Effector memory CD4-positive, alpha-beta T cell (primary cell): ENCODE measurements at regions not wholly inside any gene's neighbourhood (a gene's known extent, or its start where the extent isn't known, plus 50 kb on each side); places are given as distances from the start of the nearest gene placed in this dataset.

Experiments
- DNase-seq, 3 donors: peaks; one replicate each; pipeline ENCODE4 v3.0.0-alpha.2; 2020
- H3K27ac ChIP-seq: 2 replicates; pipeline ENCODE4 v1.7.0; 2013; ENCODE audit warnings: mild to moderate bottlenecking, low read length, moderate library complexity; ENCODE audit not compliant: insufficient read depth, poor library complexity, severe bottlenecking
- H3K27me3 ChIP-seq: replicated peaks from 2 replicates; pipeline ENCODE4 v1.7.0; 2013; ENCODE audit warnings: mild to moderate bottlenecking, low read length; ENCODE audit not compliant: insufficient read depth, control insufficient read depth, poor library complexity, severe bottlenecking
- H3K36me3 ChIP-seq: 2 replicates; pipeline ENCODE4 v1.7.0; 2013; ENCODE audit warnings: mild to moderate bottlenecking, low read length, moderate library complexity; ENCODE audit not compliant: control insufficient read depth, insufficient read depth
- H3K4me1 ChIP-seq: 2 replicates; pipeline ENCODE4 v1.7.0; 2013; ENCODE audit warnings: low read length, mild to moderate bottlenecking; ENCODE audit not compliant: control insufficient read depth, insufficient read depth, poor library complexity, severe bottlenecking
- H3K4me3 ChIP-seq: 2 replicates; pipeline ENCODE4 v1.7.0; 2013; ENCODE audit warnings: low read length, low read depth, mild to moderate bottlenecking; ENCODE audit not compliant: insufficient read depth, poor library complexity, severe bottlenecking
- H3K9me3 ChIP-seq: 2 replicates; pipeline ENCODE4 v1.7.0; 2013; ENCODE audit warnings: mild to moderate bottlenecking, low read length, moderate library complexity; ENCODE audit not compliant: control insufficient read depth

DNA sequence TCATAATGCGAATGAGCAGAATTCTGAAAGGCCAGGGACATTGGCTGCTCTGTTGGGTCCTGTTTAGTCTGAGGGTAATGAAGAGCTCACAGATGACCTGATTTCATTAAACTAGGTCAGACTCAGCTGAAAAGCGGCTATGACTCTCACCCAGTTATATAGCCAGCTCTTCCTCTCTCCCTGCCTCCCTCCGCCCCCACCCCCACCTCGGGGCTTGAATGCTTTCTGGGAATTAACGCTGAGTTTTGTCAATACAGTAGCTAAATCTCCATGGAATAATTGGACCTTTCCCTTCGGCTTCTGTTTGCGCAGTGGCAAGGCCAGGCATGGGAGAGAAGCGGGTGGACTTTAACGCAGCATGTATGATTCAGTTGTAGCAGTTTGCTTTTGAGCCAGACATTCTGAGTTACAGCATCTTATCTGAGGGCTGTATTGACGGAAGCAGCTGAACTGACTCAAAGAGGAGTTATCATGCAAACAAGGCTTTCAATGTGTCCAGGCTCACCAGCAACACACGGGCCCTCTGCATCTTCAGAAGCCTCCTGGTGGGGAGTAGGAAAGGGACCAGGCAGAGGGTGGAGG lies 110.6 kb downstream of the MYCN start:
- DNase-seq: no peak
- no peaks in the 10 kb centered on the region for H3K27me3 ChIP-seq
- no peak overlapping the region for H3K4me3 ChIP-seq
- no peaks in the 10 kb centered on the region for H3K4me1 ChIP-seq
- H3K36me3 ChIP-seq: no peaks in the 10 kb centered on the region
- H3K27ac ChIP-seq: no peak overlapping the region
- no peaks in the 10 kb centered on the region for H3K9me3 ChIP-seq

GRCh38 chr2:16050261-16050907 lies 110.0 kb downstream of the MYCN start:
- no peak overlapping the region for H3K4me3 ChIP-seq
- H3K36me3 ChIP-seq: no peaks in the 10 kb centered on the region
- no peaks in the 10 kb centered on the region for H3K27me3 ChIP-seq
- DNase-seq: no peak
- no peak overlapping the region for H3K27ac ChIP-seq
- H3K4me1 ChIP-seq: no peaks in the 10 kb centered on the region
- H3K9me3 ChIP-seq: no peaks in the 10 kb centered on the region

DNA sequence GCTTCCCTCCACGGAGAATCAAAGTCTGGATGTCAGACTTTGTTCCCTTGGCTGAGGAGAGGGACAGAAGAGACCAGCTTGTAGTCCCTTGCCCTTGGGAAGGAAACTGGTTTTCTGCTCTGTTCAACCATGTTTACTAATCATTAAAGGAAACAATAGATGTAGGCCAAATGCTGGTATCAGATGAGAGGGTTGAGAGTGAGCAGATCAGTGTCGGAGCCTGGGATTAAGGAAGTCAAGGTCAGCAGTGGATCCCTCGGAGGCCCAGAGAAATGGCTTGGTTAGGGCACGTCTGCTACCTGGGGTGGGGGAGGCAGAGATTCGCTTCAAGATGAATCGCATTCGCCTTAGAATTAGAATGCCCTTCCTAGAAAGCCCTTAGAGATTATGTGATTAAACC lies 109.1 kb downstream of the MYCN start:
- Histone ChIP-seq H3K4me1 (no peaks in the 10 kb centered on the region), H3K9me3 (no peaks in the 10 kb centered on the region), H3K27ac (no peak overlapping the region), H3K4me3 (no peak overlapping the region), H3K27me3 (no peaks in the 10 kb centered on the region), H3K36me3 (no peaks in the 10 kb centered on the region)
- no peak for DNase-seq

DNA sequence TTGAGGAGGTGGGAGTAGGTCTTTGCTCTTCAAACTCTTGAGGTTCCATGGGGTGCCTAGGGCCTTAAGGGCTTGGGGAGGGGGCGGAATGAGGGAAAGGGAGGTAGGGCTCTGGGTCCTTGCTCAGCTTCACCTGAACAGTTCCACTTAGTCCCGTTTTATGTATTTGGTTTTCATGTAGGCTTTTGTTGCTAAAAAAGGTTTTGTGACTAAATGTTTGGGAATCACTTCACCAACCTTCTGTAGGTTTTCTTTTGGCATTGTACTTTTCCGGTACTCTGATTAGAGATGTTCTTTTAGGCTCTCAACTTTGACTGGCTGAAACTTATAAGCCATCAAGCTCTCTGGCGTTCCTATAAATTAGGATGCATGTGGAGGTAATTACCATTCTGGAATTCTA lies 108.1 kb downstream of the MYCN start:
- H3K4me3 ChIP-seq: no peak overlapping the region
- H3K9me3 ChIP-seq: no peaks in the 10 kb centered on the region
- H3K27ac ChIP-seq: no peak overlapping the region

DNA sequence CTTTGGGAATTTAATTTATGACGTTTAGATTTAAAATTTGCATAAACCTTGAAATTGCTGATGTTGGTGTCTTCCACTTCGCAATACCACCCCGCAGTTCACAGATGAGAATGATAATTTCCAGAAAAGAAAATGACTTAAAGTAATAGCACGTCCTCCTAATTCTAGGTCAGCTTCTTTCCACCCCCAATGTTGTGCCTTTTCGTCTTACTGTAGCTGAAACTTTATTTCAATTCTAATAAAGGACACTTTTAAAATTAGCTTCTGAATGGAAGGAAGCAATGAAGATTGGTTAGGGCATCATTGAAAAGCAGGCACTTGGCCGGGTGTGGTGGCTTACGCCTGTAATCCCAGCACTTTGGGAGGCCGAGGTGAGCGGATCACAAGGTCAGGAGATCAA lies 107.4 kb downstream of the MYCN start:
- Histone ChIP-seq H3K27me3 (no peaks in the 10 kb centered on the region), H3K4me3 (no peak overlapping the region), H3K27ac (no peak overlapping the region), H3K36me3 (no peaks in the 10 kb centered on the region), H3K4me1 (no peaks in the 10 kb centered on the region), H3K9me3 (no peaks in the 10 kb centered on the region)
- no peak for DNase-seq

More for the DNA sequence above, 108.1 kb downstream of the MYCN start:
- DNase-seq: no peak
- Histone ChIP-seq H3K36me3 (no peaks in the 10 kb centered on the region), H3K4me1 (no peaks in the 10 kb centered on the region), H3K27me3 (no peaks in the 10 kb centered on the region)

GRCh38 chr2:16046649-16047048 lies 106.3 kb downstream of the MYCN start:
- H3K27ac ChIP-seq: no peak overlapping the region
- no peaks in the 10 kb centered on the region for H3K4me1 ChIP-seq
- H3K4me3 ChIP-seq: no peak overlapping the region
- H3K9me3 ChIP-seq: no peaks in the 10 kb centered on the region
- DNase-seq: no peak
- no peaks in the 10 kb centered on the region for H3K27me3 ChIP-seq
- no peaks in the 10 kb centered on the region for H3K36me3 ChIP-seq

DNA sequence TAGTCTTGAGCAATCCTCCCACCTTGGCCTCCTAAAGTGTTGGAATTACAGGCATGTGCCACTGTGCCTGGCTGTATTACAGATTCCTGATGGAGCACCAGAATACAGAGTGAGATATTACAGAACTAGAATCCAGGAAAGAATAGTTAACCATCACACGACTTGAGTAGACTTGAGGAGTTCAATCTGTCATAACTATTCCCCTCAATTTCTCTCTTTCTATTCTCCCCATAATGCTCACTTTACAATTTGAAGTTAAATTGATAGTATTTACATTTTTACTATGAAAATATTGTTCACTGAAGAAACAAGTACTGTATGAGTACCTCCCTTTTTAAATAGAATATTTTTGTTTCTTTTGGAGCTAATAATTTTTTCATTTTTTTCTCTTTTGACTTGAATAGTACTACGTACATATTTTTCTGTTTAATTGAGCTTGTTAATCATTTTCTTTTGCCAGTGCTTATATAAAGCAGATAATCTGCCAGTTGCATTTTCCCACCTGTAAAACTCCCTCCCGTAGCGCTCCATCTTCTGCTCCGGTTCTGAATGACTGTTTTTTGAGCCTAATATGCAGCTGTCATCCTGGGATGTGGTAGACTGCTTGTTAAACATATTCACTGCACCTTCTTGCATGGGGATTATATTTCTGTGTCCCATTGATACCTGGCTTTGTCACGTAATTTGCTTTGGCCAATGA lies 105.5 kb downstream of the MYCN start:
- Histone ChIP-seq H3K9me3 (no peaks in the 10 kb centered on the region), H3K27me3 (no peaks in the 10 kb centered on the region), H3K27ac (no peak overlapping the region), H3K4me1 (no peaks in the 10 kb centered on the region), H3K36me3 (no peaks in the 10 kb centered on the region), H3K4me3 (no peak overlapping the region)
- no peak for DNase-seq

GRCh38 chr2:16044946-16045456 lies 104.7 kb downstream of the MYCN start:
- Histone ChIP-seq H3K4me3 (no peak overlapping the region), H3K27me3 (no peaks in the 10 kb centered on the region), H3K36me3 (no peaks in the 10 kb centered on the region), H3K9me3 (no peaks in the 10 kb centered on the region), H3K4me1 (no peaks in the 10 kb centered on the region), H3K27ac (no peak overlapping the region)
- DNase-seq: no peak

- Histone ChIP-seq H3K4me1 (no peaks in the 10 kb centered on the region), H3K4me3 (no peak overlapping the region), H3K27ac (no peak overlapping the region), H3K9me3 (no peaks in the 10 kb centered on the region), H3K27me3 (no peaks in the 10 kb centered on the region), H3K36me3 (no peaks in the 10 kb centered on the region)
- no peak for DNase-seq
Measured at GRCh38 chr2:16043627-16044026, 103.3 kb downstream of the MYCN start.

DNA sequence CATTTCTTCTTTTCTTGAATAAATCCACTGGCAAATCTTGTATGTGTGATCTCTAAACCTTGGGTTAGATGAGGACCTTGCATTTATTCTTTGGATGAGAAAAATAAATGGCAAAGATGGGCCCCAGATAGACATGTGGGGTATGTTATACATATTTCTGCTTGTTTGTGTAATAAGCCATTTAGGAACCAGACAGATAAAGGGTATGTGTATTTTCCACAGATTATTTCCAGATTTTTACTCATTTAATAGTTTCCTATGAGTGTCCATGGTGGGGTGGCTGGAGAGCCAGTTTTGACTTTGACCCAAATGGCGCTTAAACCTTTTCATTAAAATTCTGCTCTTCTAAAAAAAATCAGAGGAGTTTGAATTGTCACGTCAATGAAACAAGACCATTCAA lies 102.8 kb downstream of the MYCN start:
- H3K4me3 ChIP-seq: no peak overlapping the region
- no peaks in the 10 kb centered on the region for H3K9me3 ChIP-seq
- H3K36me3 ChIP-seq: no peaks in the 10 kb centered on the region
- DNase-seq: no peak
- no peak overlapping the region for H3K27ac ChIP-seq
- H3K4me1 ChIP-seq: no peaks in the 10 kb centered on the region
- H3K27me3 ChIP-seq: no peaks in the 10 kb centered on the region
